ENCODE measurements at regions not wholly inside any gene's neighbourhood (a gene's known extent, or its start where the extent isn't known, plus 50 kb on each side); places are given as distances from the start of the nearest gene placed in this dataset.

DNA sequence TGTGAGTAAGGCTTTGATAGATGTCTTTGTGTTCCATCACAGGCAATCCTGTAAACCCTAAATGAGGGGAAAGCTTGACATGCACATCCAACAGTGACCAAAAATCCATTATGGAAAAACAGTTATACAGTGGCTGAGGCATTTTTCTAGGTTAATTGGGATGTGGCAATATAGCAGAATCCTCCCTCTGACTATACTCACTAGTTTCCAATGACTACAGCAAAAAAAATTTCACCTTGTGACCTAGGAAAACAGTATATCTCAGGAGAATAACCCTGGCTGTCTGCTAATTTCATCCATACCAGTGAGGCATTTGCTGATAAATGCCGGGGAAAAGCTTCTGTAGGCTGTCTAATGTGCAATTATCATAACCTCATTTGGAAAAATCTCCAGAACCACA lies 49.9 kb upstream of the SNCAIP start:
- no peak overlapping the region for H2AFZ ChIP-seq (ENCODE audit: low read length)
- BruUV-seq (replicated peaks) = no TSS peak
- H3K79me2 ChIP-seq (ENCODE audit: insufficient read depth, low read length) = no peaks in the 10 kb centered on the region
- FAIRE-seq = no peak
- H3K36me3 ChIP-seq (replicated peaks in 1 of 2; ENCODE audit: control insufficient read depth in 1 of 2, insufficient read depth in 2 of 2, low read length in 2 of 2) = no peaks in the 10 kb centered on the region
- in situ Hi-C loops (cut with HindIII; ENCODE audit: extremely low pct_ligation_motif_present, low pct_unique_long_range_greater_than_20kb) (no loop called here), intact Hi-C loops (cut with micrococcal nuclease; ENCODE audit: unreplicated experiment) (no loop called here)
- ChIA-PET CTCF (ENCODE audit: low intra/inter-chr PET ratio, low total read pairs) (no interaction called here), POLR2A (no interaction called here)
- ATAC-seq = no peak
- no peak for DNase-seq (ENCODE audit: low spot score)
- H3K9me3 ChIP-seq (ENCODE audit: low read length) = peaks cover 28% of the 10 kb centered on the region
- no peaks in the 10 kb centered on the region for H4K20me1 ChIP-seq (ENCODE audit: insufficient read depth, low read length)
- no peak overlapping the region for H3K4me3 ChIP-seq (replicated peaks in 1 of 3; ENCODE audit: insufficient read depth in 1 of 3, low read depth in 2 of 3, low read length in 3 of 3)
- TF ChIP-seq ZNF724P (CRISPR knock-in tag; IDR thresholded peaks at IDR 0.05; ENCODE audit: borderline replicate concordance) = no peak
- TF ChIP-seq ADNP (CRISPR knock-in tag; IDR thresholded peaks at IDR 0.05) = no peak
- TF ChIP-seq, protein P1, sequence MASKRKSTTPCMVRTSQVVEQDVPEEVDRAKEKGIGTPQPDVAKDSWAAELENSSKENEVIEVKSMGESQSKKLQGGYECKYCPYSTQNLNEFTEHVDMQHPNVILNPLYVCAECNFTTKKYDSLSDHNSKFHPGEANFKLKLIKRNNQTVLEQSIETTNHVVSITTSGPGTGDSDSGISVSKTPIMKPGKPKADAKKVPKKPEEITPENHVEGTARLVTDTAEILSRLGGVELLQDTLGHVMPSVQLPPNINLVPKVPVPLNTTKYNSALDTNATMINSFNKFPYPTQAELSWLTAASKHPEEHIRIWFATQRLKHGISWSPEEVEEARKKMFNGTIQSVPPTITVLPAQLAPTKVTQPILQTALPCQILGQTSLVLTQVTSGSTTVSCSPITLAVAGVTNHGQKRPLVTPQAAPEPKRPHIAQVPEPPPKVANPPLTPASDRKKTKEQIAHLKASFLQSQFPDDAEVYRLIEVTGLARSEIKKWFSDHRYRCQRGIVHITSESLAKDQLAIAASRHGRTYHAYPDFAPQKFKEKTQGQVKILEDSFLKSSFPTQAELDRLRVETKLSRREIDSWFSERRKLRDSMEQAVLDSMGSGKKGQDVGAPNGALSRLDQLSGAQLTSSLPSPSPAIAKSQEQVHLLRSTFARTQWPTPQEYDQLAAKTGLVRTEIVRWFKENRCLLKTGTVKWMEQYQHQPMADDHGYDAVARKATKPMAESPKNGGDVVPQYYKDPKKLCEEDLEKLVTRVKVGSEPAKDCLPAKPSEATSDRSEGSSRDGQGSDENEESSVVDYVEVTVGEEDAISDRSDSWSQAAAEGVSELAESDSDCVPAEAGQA (IDR thresholded peaks at IDR 0.05; ENCODE audit: low read depth) = no peak
- TF ChIP-seq, protein P1 (CRISPR knock-in tag; IDR thresholded peaks at IDR 0.05; ENCODE audit: borderline replicate concordance) = no peak
- TF ChIP-seq CREB1 (IDR thresholded peaks at IDR 0.05) = no peak
- TF ChIP-seq CREB1 (CRISPR knock-in tag; IDR thresholded peaks at IDR 0.05) = no peak
- TF ChIP-seq ZNF367 (CRISPR knock-in tag; IDR thresholded peaks at IDR 0.05; ENCODE audit: borderline replicate concordance) = no peak
- TF ChIP-seq TAF15 (IDR thresholded peaks at IDR 0.05; ENCODE audit: low read depth, low read length, poor library complexity, severe bottlenecking) = no peak
- TF ChIP-seq SRY (CRISPR knock-in tag; IDR thresholded peaks at IDR 0.05) = no peak
- TF ChIP-seq ZNF562 (CRISPR knock-in tag; IDR thresholded peaks at IDR 0.05; ENCODE audit: borderline replicate concordance) = no peak
- TF ChIP-seq FOXK2 (IDR thresholded peaks at IDR 0.05) = no peak
- no peak for TF ChIP-seq GTF2F1 (IDR thresholded peaks at IDR 0.05; ENCODE audit: low read length)
- TF ChIP-seq, protein P2, sequence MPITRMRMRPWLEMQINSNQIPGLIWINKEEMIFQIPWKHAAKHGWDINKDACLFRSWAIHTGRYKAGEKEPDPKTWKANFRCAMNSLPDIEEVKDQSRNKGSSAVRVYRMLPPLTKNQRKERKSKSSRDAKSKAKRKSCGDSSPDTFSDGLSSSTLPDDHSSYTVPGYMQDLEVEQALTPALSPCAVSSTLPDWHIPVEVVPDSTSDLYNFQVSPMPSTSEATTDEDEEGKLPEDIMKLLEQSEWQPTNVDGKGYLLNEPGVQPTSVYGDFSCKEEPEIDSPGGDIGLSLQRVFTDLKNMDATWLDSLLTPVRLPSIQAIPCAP (CRISPR knock-in tag; IDR thresholded peaks at IDR 0.05; ENCODE audit: low read depth) = no peak
- no peak for TF ChIP-seq SALL2 (CRISPR knock-in tag; IDR thresholded peaks at IDR 0.05)
- no peak for TF ChIP-seq TOE1 (CRISPR knock-in tag; IDR thresholded peaks at IDR 0.05)
- TF ChIP-seq POLR2A (IDR thresholded peaks at IDR 0.05; ENCODE audit: insufficient read depth in 1 of 2, low read depth in 2 of 2, low read length in 2 of 2) = no peak
- TF ChIP-seq MEIS1 (CRISPR knock-in tag; IDR thresholded peaks at IDR 0.05; ENCODE audit: borderline replicate concordance) = no peak
- TF ChIP-seq ZSCAN29 (CRISPR knock-in tag; conservative IDR thresholded peaks at IDR 0.05) = no peak
- no peak for TF ChIP-seq MLLT10 (CRISPR knock-in tag; IDR thresholded peaks at IDR 0.05)
- TF ChIP-seq AKAP8 (CRISPR knock-in tag; IDR thresholded peaks at IDR 0.05) = no peak
- no peak for TF ChIP-seq ZNF121 (CRISPR knock-in tag; IDR thresholded peaks at IDR 0.05)
- H3K27ac ChIP-seq (ENCODE audit: extremely low read length, insufficient read depth, low read length) = no peak overlapping the region
- H3K4me1 ChIP-seq (ENCODE audit: insufficient read depth, low read length) = no peaks in the 10 kb centered on the region
- no peak overlapping the region for H3K4me2 ChIP-seq (ENCODE audit: low read depth, low read length)
- WGBS (ENCODE audit: low lambda C conversion rate) = 0% methylated on average over 1 of the region's 1 CpG
- no peaks in the 10 kb centered on the region for H3K27me3 ChIP-seq (ENCODE audit: control insufficient read depth in 1 of 2, insufficient read depth in 2 of 2, low read length in 2 of 2)
- H3K9ac ChIP-seq (ENCODE audit: insufficient read depth, low read depth, low read length) = no peak overlapping the region
